ENCODE measurements at regions not wholly inside any gene's neighbourhood (a gene's known extent, or its start where the extent isn't known, plus 50 kb on each side); places are given as distances from the start of the nearest gene placed in this dataset.
"Not testable (repeated sequence)": the region's sequence is repeated elsewhere in the genome, so short reads cannot be mapped to it uniquely, and the experiment has no call there.

DNA sequence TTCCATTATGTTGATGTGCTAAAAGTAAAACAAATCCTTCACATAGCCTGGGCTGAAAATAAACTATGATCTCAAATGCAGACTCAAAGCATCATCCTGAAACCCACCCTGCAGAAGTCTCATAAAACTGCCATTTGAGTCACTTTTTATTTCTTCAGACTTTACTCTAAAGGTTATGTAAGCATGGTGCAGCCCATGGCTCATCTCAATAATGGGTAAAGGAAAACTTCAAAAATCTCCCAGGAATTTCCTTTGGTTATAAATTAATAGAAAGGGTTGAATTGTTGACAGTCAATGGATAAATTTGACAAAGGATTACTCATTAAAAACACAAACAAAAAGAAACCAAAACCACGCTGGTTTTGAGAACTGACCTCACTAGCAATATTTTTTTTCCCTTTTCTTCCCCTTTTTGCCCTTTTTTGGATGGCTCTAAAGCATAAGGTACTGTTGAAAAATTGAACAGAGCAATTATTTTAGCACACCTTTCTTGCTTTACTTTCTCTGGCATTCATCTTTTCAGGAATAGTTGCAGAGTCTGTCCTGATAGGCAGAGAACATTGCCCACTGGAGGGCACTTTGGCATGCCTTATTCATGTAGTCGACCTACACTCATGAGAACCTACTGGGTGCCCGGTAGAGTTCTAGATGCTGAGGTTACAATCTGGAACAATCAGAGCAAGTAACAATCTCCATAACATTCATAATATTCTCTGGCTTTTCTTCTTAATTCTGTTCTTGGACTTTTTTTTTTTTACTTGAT, 191.4 kb downstream of the TMEM167A start:
- no peak for FAIRE-seq

DNA sequence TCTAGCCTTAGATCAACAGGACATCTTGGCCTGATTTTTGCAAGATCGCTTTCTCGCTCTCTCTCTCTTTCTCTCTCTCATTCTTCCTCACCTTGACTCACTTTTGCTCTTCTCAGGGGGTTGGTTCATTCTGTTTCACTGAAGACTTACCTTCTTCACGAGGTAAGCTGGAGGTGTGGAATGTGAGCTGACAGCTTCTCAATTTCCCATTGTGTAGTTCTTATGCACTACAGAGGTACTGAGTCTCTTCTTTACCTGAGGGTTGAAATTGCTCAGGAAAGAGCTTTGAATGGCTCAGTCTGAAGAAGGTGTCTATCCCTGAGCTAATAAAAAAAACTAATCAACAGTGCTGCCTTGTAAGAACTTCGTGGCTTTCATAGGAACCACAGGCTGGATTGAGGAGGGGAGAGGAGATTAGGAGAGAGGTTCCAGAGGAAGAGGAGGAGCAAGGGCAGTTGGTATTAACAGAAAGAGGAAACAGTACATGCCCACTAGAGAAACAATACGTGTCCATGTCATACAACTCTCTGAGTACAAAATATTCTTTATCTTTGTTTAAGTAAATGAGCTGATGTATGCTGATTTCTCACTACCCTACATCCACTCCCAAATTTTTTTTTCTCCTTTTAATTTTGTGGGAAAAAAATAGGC, 192.2 kb downstream of the TMEM167A start:
- FAIRE-seq, result no peak

DNA sequence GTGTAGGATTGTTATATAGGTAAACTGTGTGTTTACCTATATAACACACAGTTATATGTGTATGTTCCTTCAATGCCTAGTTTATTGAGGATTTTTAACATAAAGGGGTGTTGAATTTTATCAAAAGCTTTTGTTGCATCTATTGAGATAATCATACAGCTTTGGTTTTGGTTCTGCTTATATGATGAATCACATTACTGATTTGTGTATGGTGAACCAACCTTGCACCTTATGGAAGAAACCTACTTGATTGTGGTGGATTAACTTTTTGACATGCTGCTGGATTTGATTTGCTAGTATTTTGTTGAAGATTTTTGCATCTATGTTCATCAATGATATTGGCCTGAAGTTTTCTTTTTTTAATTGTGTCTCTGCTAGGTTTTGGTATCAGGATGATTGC, 194.9 kb downstream of the TMEM167A start:
- no peak for FAIRE-seq

DNA sequence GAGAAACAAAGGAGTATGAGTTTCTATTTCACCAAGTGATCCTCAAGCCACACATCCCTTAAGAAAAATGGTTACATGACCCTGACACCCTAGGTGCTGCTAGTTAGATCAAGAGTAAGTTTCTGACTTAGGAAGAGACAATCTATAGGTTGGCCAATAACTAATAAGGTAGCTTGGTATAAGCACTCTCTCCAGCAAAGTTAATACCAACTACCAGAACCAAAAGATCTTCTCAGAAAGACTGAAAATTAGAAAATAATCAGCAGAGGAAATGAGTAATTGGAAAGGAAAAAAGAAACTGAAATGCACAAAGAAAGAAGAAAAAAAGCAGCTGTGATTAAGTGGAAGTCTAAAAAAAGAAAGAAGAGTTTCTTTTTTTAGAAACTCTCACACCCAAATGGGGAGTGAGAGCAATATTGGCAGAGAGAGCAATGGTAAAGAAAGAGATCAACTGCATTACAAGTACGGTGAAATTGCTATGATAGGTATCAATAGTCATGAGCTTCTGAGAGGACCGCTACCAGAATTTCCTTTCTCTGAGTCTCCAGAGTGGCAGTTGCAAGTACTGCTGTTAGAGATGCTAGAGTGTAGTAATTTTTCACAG, 195.5 kb downstream of the TMEM167A start:
- FAIRE-seq, result no peak

DNA sequence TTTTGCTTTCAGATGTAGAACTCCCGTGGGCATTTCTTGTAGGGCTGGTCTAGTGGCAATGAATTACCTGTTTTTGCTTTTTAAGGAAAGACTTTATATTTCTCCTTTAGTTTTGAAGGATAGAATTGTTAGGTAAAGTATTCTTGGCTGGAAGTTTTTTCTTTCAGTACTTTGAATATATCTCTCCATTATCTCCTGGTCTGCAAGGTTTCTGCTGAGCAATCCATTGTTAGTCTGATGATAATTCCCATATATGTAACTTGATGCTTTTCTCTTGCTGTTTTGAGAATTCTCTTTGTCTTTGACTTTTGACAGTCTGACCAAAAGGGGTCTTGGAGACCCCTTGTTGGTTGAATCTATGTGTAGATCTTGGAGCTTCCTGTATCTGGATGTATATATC, 198.1 kb downstream of the TMEM167A start:
- no peak for FAIRE-seq

DNA sequence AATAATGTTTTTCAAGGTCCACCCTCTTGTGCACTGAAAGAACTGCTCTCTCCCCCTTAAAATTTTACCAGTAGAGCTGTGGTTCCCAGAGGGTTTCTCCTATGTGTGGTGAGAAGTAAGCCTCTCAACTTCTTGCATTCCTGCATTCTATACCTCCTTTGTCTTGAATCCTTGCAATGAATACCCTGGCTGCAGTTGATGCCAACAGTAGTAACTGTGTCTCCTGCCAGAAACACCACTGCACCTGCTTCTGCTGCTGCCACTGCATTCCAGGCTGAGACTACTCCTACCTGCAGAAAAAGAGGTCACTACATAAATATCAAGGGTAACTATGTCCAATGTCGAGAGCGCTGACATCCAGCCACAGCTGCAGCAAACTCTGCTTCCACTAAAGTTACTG, 203.7 kb downstream of the TMEM167A start:
- FAIRE-seq, result no peak

DNA sequence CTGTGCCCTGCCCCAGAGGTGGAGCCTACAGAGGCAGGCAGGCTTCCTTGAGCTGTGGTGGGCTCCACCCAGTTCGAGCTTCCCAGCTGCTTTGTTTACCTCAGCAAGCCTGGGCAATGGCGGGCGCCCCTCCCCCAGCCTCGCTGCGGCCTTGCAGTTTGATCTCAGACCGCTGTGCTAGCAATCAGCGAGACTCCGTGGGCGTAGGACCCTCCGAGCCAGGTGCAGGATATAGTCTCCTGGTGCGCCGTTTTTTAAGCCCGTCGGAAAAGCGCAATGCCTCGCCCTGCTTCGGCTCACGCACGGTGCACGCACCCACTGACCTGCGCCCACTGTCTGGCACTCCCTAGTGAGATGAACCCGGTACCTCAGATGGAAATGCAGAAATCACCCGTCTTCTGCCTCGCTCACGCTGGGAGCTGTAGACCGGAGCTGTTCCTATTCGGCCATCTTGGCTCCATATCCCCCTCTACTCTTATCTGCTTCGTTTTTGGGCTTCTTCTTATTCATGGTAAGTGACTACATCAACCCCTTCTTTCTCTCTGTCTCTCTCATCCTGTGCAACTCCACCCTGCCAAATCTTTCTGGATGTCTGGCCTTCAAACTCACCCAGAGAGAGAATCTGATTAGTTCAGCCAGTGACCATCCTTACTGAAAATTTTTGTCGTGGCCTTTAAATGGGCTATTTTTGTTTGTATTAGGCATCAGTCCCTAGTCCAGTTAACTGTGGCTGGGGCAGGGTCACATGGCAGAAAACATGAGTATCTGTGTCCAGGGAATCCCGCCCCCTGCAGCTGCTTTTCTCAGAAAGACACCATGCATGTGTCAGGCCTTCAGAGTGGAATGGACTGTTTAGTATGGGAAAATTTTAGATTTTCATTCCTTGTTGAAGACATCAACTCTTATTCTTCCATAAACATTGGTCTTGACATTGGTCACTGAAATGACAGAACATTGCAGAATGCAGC, 204.6 kb downstream of the TMEM167A start:
- not testable (repeated sequence) for FAIRE-seq

DNA sequence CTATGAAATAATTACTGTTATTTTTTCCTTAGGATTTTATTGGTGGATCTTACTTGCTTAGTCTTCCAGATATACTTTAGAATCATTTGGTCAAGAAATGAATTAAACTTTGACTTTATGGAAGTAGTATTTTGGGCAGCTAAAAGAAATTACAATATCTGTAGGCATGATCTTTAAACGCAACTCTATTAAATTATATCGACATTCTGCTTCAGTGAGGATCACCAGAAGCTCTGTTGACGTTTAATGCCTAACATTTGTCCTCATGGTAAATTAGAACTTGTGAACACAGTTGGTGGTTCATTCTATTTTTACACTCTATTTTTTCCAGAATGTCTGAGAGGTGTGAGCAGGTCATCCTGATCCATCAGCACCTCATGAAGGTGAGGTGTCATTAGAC, 211.6 kb downstream of the TMEM167A start:
- FAIRE-seq, result no peak

DNA sequence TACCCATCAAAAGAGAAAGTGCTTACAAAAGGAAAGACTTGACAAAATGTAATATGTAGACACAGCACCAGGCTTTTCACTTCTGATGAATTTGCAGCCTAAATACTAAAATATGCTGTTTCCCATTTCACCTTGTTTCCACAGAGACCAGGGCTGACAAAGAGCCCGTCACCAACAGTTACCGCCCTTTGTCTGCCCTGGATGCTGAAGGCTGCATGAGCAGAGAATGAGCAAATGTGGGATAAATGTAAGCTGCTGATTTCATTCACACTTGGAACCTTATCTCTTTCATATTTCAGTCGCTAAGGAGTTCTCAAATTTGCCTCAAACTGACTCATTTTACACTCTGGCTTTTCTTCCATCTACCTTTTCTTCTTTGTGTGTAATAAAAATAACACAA, 213.9 kb downstream of the TMEM167A start:
- FAIRE-seq, result no peak

DNA sequence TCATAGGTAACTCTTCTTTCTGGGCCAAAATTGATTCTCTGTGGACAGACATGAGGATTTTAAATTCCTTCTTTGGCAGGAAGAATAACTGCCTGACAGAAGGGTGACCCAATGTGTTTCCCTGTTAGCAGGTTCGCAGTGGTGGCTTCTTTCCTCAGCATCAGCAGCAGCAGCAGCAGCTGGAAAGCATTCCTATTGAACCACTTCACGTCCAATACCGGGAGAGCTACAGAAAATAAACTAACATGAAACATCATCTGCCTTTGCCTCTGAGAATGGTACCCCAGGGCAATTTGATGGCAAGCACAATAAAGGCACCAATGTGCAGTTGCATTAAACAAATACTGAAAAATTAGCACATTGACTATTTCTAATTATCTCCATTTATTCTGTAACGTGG, 214.5 kb downstream of the TMEM167A start:
- FAIRE-seq, result no peak

DNA sequence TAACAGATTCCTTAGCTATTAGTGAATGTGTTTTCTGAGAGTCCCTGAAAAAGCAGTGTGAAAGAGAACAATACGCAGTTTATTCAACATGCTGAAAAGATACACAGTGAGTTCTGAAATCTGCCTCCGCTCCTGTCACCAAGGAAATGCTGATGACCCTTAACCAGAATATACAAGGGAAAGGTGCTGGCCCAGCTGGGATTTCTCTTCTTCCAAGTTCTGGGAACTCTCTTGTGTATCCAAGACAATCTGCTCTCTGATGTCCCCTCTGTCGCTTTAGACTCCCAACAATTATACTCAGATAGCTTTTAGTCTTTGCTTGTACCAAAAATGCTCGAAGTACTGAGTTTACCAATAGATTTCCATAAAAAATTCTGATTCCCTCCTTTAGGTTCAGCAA, 214.9 kb downstream of the TMEM167A start:
- FAIRE-seq, result no peak

DNA sequence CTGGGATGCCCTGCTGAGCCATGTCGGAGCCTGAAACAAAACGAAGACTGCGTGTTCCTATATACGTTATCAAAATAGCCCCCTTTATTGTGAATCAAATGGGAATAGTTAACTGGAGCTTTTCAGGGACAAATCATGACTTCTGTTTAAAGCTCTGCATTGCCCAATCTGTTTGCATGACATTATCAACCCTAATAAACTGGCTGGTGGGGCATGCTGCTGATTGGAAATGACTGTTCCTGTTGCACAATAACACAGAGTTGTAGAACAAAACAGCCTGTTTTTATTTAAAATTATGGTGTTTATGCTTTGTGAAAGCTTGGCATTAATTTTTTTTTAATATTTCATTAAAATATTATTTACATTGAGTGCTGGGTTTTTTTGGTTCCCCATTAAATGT, 215.5 kb downstream of the TMEM167A start:
- FAIRE-seq, result no peak

DNA sequence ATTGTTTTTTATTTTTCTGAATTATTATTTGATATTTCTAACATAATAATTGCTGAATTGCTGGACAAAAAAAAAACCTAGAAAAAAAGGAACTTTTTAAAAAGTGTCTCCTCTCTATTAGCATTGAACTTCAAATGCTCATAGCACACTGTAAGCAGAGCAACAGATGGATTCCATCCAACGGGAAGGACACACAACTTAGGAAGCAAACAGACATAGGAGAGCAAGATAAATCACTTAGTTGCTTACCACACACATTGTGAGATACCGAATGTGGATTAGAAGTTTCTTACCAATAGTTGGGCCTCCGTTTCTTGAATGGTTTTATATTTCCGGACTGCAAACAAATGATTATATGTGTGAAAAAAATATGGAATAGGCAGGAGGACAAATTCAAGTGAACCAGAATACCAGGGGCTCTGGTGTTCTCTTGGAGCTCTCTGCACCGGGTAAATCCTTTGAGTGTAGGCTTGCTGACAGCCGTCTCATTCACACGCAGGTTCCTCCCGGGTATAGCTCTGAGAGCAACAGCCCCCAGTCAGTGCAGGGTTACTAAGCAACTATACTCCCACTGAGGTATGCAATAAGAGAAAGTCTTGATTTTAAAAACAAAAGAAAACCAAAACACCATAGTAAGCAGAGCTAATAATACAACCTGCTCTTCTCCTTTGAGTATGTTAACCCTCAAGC, 217.6 kb downstream of the TMEM167A start:
- FAIRE-seq, result no peak

DNA sequence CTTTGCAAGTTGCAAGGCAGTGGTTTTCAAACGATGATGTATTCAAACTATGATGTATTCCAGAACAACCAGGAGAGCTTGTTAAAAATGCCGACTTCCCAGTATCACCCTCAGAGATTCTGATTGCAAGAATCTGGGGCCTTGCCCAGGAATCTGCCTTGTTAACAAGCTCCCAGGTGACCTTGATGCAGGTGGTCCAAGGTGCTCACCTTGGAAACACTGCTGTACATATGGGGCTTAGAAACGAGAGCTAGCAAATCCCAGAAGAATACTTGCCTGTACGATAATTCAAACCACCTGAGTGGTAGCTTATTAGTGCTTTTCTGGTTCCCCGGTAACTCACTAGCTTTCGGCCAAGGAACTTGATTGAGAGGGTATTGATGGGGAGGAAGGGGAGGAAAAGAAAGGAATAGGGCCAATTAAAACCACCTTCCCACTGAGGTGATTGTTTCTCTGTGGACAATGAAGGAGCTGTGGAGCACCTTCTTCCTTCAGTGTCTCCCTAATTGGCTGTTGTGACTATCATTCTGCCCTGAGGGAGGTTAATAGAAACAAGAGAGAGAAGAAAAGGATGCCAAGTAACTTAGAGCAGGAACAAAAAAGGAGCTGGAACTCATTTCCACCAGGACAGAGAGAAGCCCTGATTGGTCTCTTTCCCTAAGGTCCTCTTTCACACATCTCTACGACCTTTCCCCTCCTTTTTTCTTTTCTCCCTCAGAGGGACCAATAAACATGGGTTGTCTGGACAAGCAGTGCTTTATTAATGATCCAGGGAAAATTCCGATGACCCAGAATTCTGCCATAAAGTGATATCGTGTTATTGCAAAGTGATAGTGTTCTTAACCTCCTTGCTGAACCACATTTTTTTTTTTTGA, 218.8 kb downstream of the TMEM167A start:
- no peak for FAIRE-seq

DNA sequence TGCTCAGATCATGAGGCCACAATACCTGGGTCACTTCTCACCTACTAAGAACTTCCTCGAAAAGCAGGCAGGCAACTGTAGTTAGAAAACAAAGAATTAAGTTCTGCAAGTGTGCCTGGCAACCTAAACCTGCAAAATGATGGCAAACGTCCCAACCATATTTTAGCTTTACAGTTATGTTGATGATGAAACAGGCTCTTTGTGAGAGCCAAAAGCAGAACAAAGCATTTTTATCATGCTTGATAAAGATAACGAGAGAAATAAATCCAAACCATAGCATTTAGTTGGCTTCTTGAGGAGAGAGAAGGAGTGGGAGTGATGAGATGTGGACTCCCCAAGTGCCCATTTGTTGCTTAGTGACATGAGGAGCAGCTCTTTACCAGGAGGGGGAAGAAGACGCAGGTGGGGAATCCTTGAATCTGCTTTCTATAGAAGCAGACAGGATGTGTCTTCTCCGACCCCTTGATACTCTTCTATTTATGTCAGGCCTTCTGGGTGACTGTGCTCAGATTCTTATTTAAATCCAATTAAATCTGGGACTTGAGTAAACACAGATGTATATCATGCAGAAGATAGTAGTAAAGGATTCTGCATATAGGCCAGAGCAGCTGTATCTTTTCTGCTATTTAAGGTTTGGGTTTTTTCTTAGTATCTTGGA, 221.2 kb downstream of the TMEM167A start:
- FAIRE-seq, result no peak

DNA sequence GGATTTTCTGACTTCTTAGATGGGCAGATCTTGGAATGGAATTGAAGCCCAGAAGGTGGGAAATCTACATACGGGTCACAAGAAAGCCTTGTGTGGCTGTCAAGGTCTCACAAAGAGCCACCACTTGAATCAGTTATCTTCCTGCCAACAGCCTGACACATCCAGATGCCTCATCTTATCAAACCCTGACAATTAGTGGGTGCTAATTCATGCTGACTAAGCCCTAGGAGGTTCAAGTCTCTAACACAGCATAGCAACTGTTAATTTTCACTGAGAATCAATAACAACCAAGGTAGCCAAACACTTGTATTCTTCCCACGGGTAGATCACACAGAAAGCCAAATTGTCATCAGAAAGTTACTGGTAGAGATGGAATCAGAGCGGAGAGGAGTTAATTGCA, 222.2 kb downstream of the TMEM167A start:
- no peak for FAIRE-seq

DNA sequence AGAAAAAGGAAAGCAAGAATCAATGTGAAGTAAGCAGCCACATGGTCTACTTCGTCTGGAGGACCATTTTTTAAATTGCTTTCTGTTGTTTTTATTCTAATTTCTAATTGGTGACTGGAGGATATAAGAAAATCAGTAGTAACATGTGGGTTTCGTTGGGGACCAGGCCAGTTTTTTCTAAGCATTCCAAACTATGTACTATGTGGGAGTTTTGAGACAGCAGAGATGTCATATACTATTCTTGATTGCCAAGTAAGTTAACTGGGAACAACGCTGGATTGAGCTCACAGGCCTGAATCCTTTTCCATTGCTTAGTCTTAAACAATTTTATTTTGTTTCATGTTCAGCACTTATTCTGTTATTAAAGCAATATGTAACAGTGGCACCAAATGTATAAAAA, 225.7 kb downstream of the TMEM167A start:
- FAIRE-seq, result no peak

DNA sequence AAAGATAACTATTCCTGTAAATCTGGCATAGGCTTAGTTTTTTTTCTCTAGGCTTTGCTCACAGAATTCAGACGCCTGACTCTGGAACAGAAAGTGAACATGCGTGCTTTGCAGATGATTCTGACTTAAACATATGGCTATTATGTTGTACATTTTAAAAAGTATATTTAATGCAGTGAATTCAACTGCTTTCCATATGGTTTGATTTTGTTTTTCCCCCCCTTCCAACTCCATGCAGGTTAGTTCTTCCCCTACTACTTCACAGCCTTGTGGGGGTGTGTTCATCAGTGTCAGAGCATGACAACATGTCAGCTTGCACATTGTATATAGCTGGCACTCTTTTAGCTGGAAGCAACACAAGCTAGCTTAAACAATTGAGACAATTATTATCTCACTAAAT, 226.8 kb downstream of the TMEM167A start:
- FAIRE-seq, result no peak

DNA sequence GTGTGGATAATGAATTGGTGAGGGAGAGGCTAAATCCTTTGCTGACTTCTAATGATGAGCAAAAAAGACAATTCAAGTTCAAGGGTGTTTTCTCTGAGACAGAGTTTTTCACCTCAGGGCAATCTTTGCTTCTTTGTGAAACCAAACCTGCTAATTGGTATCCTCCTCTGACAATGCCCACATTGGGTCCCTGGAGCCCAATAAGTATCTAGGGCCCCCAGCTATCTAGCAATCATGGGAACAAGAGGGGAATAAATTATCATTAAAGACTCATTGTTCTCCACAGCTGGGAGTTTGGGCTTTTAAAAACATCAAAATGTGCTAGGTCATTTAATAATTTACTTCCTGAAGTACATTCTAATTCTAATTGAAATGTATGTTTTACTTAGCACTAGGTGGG, 227.3 kb downstream of the TMEM167A start:
- no peak for FAIRE-seq

DNA sequence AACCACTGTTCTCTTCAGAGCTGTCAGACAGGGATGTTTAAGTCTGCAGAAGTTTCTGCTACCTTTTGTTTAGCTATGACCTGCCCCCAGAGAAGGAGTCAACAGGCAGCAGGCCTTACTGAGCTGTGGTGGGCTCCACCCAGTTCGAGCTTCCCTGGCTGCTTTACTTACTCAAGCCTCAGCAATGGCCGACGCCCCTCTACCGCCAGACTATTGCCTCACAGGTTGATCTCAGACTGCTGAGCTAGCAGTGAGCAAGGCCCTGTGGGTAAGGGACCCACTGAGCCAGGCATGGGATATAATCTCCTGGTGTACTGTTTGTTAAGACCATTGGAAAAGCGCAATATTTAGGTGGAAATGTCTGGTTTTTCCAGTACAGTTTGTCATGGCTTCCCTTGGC, 229.6 kb downstream of the TMEM167A start:
- no peak for FAIRE-seq

DNA sequence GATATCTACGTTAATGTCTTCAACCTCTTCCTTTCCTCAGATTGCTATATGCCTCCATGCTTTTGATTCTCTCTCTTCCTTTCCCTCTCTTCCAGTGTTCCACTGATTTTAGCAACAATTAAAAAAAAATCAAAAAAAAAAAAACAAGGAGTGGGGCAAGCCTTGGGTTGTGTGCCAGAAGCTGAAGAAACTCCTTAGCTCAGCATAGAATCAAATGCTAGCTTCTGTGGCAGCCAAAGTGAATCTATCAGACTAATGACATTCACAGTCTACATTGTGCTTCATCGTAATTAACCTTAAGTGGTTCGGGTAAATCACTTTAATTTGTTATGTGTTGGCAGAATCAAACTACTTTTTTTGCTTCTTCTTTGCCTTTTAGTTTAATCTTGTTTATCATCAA, 237.3 kb downstream of the TMEM167A start:
- no peak for FAIRE-seq

Measured in TTC549 (cell line).